ENCODE measurements at regions not wholly inside any gene's neighbourhood (a gene's known extent, or its start where the extent isn't known, plus 50 kb on each side); places are given as distances from the start of the nearest gene placed in this dataset.

DNA sequence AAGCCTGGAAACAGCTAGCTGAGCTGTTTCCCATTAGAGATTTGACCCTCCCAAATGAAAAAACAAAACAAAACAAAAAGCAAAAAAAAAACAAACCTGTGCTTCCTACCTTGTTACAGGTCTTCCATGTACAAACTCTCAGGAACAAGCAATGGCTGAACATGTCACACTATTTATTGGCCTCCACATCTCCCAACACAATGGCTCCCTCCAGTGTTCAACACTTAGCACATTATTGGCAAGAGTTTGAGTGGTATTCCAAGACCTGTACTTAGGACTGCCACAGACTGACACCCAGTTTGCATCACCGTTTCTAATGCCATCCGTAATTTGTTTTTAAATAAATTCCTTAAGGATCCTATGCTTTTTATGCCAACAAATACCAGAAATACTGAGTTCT is 195.0 kb upstream of the OLFM3 start:
- H2BK12ac ChIP-seq (ENCODE audit: insufficient read length, low read depth, low read length), result no peak overlapping the region
- DNase-seq, result peak; percentile 40

More for the DNA sequence above, 195.0 kb upstream of the OLFM3 start:
- no peaks in the 10 kb centered on the region for H3K4me1 ChIP-seq (ENCODE audit: insufficient read depth, low read length)
- no peak overlapping the region for H3K27ac Mint-ChIP-seq
- no peak overlapping the region for H3K56ac ChIP-seq (ENCODE audit: insufficient read length, low read depth, low read length)
- H3K4ac ChIP-seq (ENCODE audit: low read depth, low read length), result no peak overlapping the region
- no CpG with 5 or more reads among the region's 2 CpGs for WGBS (ENCODE audit: extremely low coverage, insufficient read length, low lambda C conversion rate)
- H4K8ac ChIP-seq (replicated peaks; ENCODE audit: insufficient read length, low read depth, low read length), result no peak overlapping the region
- H2BK5ac ChIP-seq (ENCODE audit: insufficient read length, low read length), result no peak overlapping the region
- H2BK20ac ChIP-seq (ENCODE audit: low read depth, low read length, poor library complexity, severe bottlenecking), result no peak overlapping the region
- H3K4me1 Mint-ChIP-seq, result peaks cover 5% of the 10 kb centered on the region in 2 experiments; a peak in 2 of 4 replicates
- H3K23me2 ChIP-seq (ENCODE audit: insufficient read length, low read depth, low read length, poor library complexity, severe bottlenecking), result no peaks in the 10 kb centered on the region
- no peak overlapping the region for H3K18ac ChIP-seq (ENCODE audit: insufficient read length, low read depth, low read length)
- no peak overlapping the region for H3K23ac ChIP-seq (ENCODE audit: insufficient read length, low read depth, low read length)
- no peak overlapping the region for H3T11ph ChIP-seq (ENCODE audit: low read length)
- H3K27me3 Mint-ChIP-seq (ENCODE audit: low read depth), result no peaks in the 10 kb centered on the region
- H2AK5ac ChIP-seq (ENCODE audit: insufficient read length, low read length), result no peak overlapping the region
- no peaks in the 10 kb centered on the region for H3K79me2 ChIP-seq (ENCODE audit: insufficient read depth, low read length)
- no peak overlapping the region for H3K4me2 ChIP-seq (ENCODE audit: insufficient read depth, insufficient read length, low read length)
- no peak overlapping the region for H3K27ac ChIP-seq (ENCODE audit: insufficient read length, low read depth, low read length)
- H4K20me1 ChIP-seq (ENCODE audit: control insufficient read depth, insufficient read depth, insufficient read length), result no peaks in the 10 kb centered on the region
- H3K79me1 ChIP-seq (ENCODE audit: insufficient read depth, low read depth, low read length, poor library complexity, severe bottlenecking), result no peaks in the 10 kb centered on the region
- H4K91ac ChIP-seq (ENCODE audit: insufficient read length, low read depth, low read length), result no peak overlapping the region
- no peaks in the 10 kb centered on the region for H3K36me3 Mint-ChIP-seq (ENCODE audit: insufficient read depth in 1 of 3, low read depth in 3 of 3)
- H2BK120ac ChIP-seq (ENCODE audit: low read depth, low read length, poor library complexity, severe bottlenecking), result no peak overlapping the region
- H3K9ac ChIP-seq (ENCODE audit: extremely low read depth, insufficient read length, low read length), result no peak overlapping the region
- no peaks in the 10 kb centered on the region for H3K9me3 ChIP-seq (ENCODE audit: control insufficient read depth, low read depth, low read length)
- H4K5ac ChIP-seq (ENCODE audit: insufficient read length, low read depth, low read length), result no peak overlapping the region
- H3K27me3 ChIP-seq (ENCODE audit: insufficient read depth, low read length), result no peaks in the 10 kb centered on the region
- H2AFZ ChIP-seq (ENCODE audit: low read length), result no peak overlapping the region
- H3K4me3 Mint-ChIP-seq, result no peak overlapping the region
- H3K9me3 Mint-ChIP-seq, result no peaks in the 10 kb centered on the region
- H3K14ac ChIP-seq (ENCODE audit: insufficient read depth, low read length), result no peak overlapping the region
- no peak overlapping the region for H2BK15ac ChIP-seq (ENCODE audit: low read depth, low read length)
- TF ChIP-seq, protein P1, sequence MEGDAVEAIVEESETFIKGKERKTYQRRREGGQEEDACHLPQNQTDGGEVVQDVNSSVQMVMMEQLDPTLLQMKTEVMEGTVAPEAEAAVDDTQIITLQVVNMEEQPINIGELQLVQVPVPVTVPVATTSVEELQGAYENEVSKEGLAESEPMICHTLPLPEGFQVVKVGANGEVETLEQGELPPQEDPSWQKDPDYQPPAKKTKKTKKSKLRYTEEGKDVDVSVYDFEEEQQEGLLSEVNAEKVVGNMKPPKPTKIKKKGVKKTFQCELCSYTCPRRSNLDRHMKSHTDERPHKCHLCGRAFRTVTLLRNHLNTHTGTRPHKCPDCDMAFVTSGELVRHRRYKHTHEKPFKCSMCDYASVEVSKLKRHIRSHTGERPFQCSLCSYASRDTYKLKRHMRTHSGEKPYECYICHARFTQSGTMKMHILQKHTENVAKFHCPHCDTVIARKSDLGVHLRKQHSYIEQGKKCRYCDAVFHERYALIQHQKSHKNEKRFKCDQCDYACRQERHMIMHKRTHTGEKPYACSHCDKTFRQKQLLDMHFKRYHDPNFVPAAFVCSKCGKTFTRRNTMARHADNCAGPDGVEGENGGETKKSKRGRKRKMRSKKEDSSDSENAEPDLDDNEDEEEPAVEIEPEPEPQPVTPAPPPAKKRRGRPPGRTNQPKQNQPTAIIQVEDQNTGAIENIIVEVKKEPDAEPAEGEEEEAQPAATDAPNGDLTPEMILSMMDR (conservative IDR thresholded peaks at IDR 0.05), result peak; percentile 77
